MM.1S (cell line): ENCODE measurements at regions not wholly inside any gene's neighbourhood (a gene's known extent, or its start where the extent isn't known, plus 50 kb on each side); places are given as distances from the start of the nearest gene placed in this dataset.

Experiments
- DNase-seq: peaks from one replicate; pipeline ENCODE4 v3.0.0-alpha.2; 2015
- H2AFZ ChIP-seq: fragments of 300-600 bp; sonication (generic); 2 replicates; pipeline ENCODE4 v1.6.0; 2016; ENCODE audit warnings: antibody characterized with exemption, low read length
- H3F3A ChIP-seq: fragments of 300-600 bp; sonication (generic); 2 replicates; pipeline ENCODE4 v1.6.1; 2016; ENCODE audit warnings: mild to moderate bottlenecking, antibody characterized with exemption, low read length, moderate library complexity, mixed read lengths; ENCODE audit not compliant: insufficient read depth
- H3K27ac ChIP-seq: fragments of 300-600 bp; sonication (generic); 2 replicates; pipeline ENCODE4 v1.5.1; 2016; ENCODE audit warnings: mild to moderate bottlenecking, low read length
- H3K27me3 ChIP-seq: fragments of 300-600 bp; sonication (generic); replicated peaks from 2 replicates; pipeline ENCODE4 v1.6.0; 2016; ENCODE audit warnings: low read length; ENCODE audit not compliant: insufficient read depth
- H3K36me3 ChIP-seq: fragments of 300-600 bp; sonication (generic); replicated peaks from 2 replicates; pipeline ENCODE4 v1.6.1; 2016; ENCODE audit warnings: mild to moderate bottlenecking, low read length, mixed read lengths; ENCODE audit not compliant: insufficient read depth
- H3K4me1 ChIP-seq: fragments of 300-600 bp; sonication (generic); 2 replicates; pipeline ENCODE4 v1.6.1; 2016; ENCODE audit warnings: low read length, mixed read lengths
- H3K4me2 ChIP-seq: fragments of 300-600 bp; sonication (generic); 2 replicates; pipeline ENCODE4 v1.6.0; 2016; ENCODE audit warnings: low read depth, low read length
- H3K4me3 ChIP-seq: fragments of 300-600 bp; sonication (generic); 2 replicates; pipeline ENCODE4 v1.5.1; 2016; ENCODE audit warnings: low read length, mixed read lengths
- H3K79me2 ChIP-seq: fragments of 300-600 bp; sonication (generic); 2 replicates; pipeline ENCODE4 v1.6.1; 2016; ENCODE audit warnings: mixed run types, low read length, mixed read lengths
- H3K9ac ChIP-seq: fragments of 300-600 bp; sonication (generic); 2 replicates; pipeline ENCODE4 v1.6.1; 2016; ENCODE audit warnings: low read length, mixed read lengths
- H3K9me2 ChIP-seq: fragments of 300-600 bp; sonication (generic); replicated peaks from 2 replicates; pipeline ENCODE4 v1.6.1; 2016; ENCODE audit warnings: mild to moderate bottlenecking, low read length, mixed read lengths; ENCODE audit not compliant: insufficient read depth
- H3K9me3 ChIP-seq: fragments of 300-600 bp; sonication (generic); replicated peaks from 2 replicates; pipeline ENCODE4 v1.6.1; 2016; ENCODE audit warnings: mild to moderate bottlenecking, low read length, mixed read lengths; ENCODE audit not compliant: insufficient read depth
- H4K20me1 ChIP-seq: fragments of 300-600 bp; sonication (generic); 2 replicates; pipeline ENCODE4 v1.6.1; 2016; ENCODE audit warnings: mild to moderate bottlenecking, low read length, moderate library complexity, mixed read lengths; ENCODE audit not compliant: insufficient read depth
- EZH2 ChIP-seq: fragments of 300-600 bp; sonication (generic); optimal IDR thresholded peaks from 2 replicates; pipeline ENCODE3; 2017; ENCODE audit warnings: low read depth, mild to moderate bottlenecking, antibody characterized with exemption, low read length, mixed read lengths
- EZH2phosphoT487 ChIP-seq: fragments of 300-600 bp; sonication (generic); IDR thresholded peaks from 2 replicates; pipeline ENCODE4 v1.6.1; 2018; ENCODE audit warnings: antibody characterized with exemption, low read length
- TF ChIP-seq, protein P1 (sequence below): fragments of 300-600 bp; sonication (generic); IDR thresholded peaks from 2 replicates; pipeline ENCODE4 v1.5.1; 2016; ENCODE audit warnings: antibody characterized with exemption, low read length, mixed read lengths

DNA sequence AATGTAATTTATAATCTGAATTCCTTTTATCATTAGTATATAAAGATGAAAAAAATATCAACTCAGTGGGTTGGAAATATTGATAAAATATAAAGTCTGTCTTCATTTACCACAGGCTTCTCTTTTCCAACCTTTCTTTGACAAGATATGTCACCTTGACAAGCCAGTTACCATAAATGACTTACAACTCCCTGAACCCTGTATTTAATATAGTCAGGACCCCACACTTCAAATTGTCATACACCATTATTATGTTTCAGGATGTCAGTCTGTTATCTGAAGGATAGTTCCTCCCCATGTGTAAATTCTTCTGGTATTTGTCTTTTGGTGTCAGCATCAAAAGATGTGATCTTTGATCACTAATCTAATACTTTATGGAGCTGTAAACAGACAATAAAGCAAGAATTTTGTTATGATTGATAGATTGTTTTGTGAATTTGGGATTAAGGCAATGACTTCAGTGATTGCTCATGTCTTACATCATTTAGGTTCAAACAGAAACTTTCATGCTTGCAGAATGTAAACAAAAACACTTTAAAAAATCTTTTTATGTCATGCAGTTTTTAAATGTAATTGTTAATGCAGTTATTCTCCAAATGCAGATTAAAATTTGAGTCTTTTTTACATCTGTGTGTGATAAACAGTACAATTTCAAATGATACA lies 503.5 kb upstream of the BCHE start:
- Histone ChIP-seq H3K79me2 (no peaks in the 10 kb centered on the region), H3K9ac (no peak overlapping the region), H3K9me3 (no peaks in the 10 kb centered on the region), H4K20me1 (no peaks in the 10 kb centered on the region), H3K36me3 (no peaks in the 10 kb centered on the region; the same call in 1 of the 2 replicates), H2AFZ (no peak overlapping the region), H3K9me2 (no peaks in the 10 kb centered on the region), H3F3A (no peaks in the 10 kb centered on the region), H3K27me3 (no peaks in the 10 kb centered on the region), H3K4me3 (no peak overlapping the region), H3K27ac (no peak overlapping the region), H3K4me2 (no peak overlapping the region), H3K4me1 (no peaks in the 10 kb centered on the region)
- DNase-seq = no peak
- TF ChIP-seq EZH2 = no peak
- TF ChIP-seq, protein P1, sequence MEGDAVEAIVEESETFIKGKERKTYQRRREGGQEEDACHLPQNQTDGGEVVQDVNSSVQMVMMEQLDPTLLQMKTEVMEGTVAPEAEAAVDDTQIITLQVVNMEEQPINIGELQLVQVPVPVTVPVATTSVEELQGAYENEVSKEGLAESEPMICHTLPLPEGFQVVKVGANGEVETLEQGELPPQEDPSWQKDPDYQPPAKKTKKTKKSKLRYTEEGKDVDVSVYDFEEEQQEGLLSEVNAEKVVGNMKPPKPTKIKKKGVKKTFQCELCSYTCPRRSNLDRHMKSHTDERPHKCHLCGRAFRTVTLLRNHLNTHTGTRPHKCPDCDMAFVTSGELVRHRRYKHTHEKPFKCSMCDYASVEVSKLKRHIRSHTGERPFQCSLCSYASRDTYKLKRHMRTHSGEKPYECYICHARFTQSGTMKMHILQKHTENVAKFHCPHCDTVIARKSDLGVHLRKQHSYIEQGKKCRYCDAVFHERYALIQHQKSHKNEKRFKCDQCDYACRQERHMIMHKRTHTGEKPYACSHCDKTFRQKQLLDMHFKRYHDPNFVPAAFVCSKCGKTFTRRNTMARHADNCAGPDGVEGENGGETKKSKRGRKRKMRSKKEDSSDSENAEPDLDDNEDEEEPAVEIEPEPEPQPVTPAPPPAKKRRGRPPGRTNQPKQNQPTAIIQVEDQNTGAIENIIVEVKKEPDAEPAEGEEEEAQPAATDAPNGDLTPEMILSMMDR = no peak
- TF ChIP-seq EZH2phosphoT487 = no peak

GRCh38 chr3:166324401-166324800 lies 487.2 kb upstream of the BCHE start:
- Histone ChIP-seq H3K36me3 (no peaks in the 10 kb centered on the region), H3K9ac (no peak overlapping the region), H3K4me1 (no peaks in the 10 kb centered on the region), H3K4me3 (no peak overlapping the region), H3K79me2 (no peaks in the 10 kb centered on the region), H3K4me2 (no peak overlapping the region), H3K9me2 (no peaks in the 10 kb centered on the region), H3K9me3 (no peaks in the 10 kb centered on the region), H3F3A (no peaks in the 10 kb centered on the region), H3K27ac (no peak overlapping the region), H2AFZ (no peak overlapping the region), H3K27me3 (no peaks in the 10 kb centered on the region), H4K20me1 (no peaks in the 10 kb centered on the region)
- no peak for DNase-seq
- TF ChIP-seq EZH2 = no peak
- TF ChIP-seq EZH2phosphoT487 = no peak
- TF ChIP-seq, protein P1 = no peak

DNA sequence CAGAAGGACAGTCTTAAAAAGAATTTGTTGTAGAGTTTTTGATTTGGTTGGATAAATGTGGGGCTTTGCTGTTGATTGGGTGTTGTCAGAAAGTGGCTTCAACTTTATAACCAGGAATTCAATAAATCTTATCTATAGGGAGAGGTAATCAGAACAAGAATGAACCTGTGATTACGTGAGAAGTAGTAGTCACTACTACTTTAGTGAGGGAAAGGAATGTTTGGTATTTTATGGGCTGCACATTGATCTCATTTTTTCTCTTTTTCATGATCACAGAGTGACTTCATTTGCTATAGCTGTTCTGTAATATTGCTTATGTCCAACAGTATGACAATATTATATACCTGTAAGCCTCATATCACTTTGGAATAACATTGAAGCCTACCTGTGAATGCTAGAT lies 485.2 kb upstream of the BCHE start:
- Histone ChIP-seq H4K20me1 (no peaks in the 10 kb centered on the region), H3K4me2 (no peak overlapping the region), H3K27ac (no peak overlapping the region), H2AFZ (no peak overlapping the region), H3K9me2 (no peaks in the 10 kb centered on the region), H3K27me3 (no peaks in the 10 kb centered on the region), H3K79me2 (no peaks in the 10 kb centered on the region), H3K4me3 (no peak overlapping the region), H3K9ac (no peak overlapping the region), H3K36me3 (no peaks in the 10 kb centered on the region), H3F3A (no peaks in the 10 kb centered on the region), H3K4me1 (no peaks in the 10 kb centered on the region), H3K9me3 (no peaks in the 10 kb centered on the region)
- TF ChIP-seq EZH2 = no peak
- TF ChIP-seq, protein P1 = no peak
- no peak for TF ChIP-seq EZH2phosphoT487
- DNase-seq = no peak
